ENCODE measurements at regions not wholly inside any gene's neighbourhood (a gene's known extent, or its start where the extent isn't known, plus 50 kb on each side); places are given as distances from the start of the nearest gene placed in this dataset.

DNA sequence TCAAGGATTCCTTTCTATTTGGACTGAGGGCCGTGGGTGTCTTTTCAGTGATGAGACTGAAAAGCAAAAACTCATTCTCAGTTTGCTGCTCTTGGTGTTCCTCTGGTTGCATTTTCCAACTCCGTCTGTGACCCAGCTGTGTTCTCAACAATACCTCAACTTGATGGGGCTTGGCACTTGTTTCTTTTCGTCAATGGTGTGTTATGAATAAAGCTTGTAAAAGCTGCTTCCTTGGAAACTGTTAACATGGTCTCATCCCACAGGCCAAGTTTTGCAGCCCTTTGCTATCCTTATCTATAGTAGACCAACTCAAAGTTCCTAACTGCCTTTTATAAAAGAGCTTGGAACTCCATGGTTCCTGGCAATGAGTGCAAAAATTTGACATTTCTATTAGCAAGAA lies 142.5 kb upstream of the UBE2E1 start:
- peaks cover 53% of the 10 kb centered on the region for H3K4me1 Mint-ChIP-seq
- 100% methylated on average over 1 of the region's 3 CpGs for WGBS (ENCODE audit: insufficient coverage)
- CTCF ChIA-PET = interaction anchor here (0.7 kb wide), 2 partner anchors 86 to 156 kb away, joined by 3 read pairs; no protein-coding TSS in a partner anchor

More for the DNA sequence above, 142.5 kb upstream of the UBE2E1 start:
- Histone ChIP-seq H3K27ac (ENCODE audit: low read length in 2 of 2) (no peak overlapping the region), H2AFZ (ENCODE audit: insufficient read depth, low read depth, low read length, poor library complexity, severe bottlenecking) (no peak overlapping the region), H3K9ac (ENCODE audit: low read length) (no peak overlapping the region), H3K4me3 (ENCODE audit: control extremely low read depth in 1 of 5, extremely low read depth in 1 of 5, insufficient read depth in 1 of 5, low read depth in 2 of 5, low read length in 4 of 5) (no peak overlapping the region), H3K9me3 (ENCODE audit: control extremely low read depth in 1 of 3, control insufficient read depth in 2 of 3, insufficient read depth in 1 of 3, low read length in 2 of 3) (peaks cover 0 to 2% (median 0%) of the 10 kb centered on the region in 3 donors), H3K27me3 (replicated peaks in 1 of 4; ENCODE audit: control extremely low read depth in 1 of 4, control insufficient read depth in 3 of 4, insufficient read depth in 4 of 4, low read length in 3 of 4) (no peaks in the 10 kb centered on the region), H3K79me2 (ENCODE audit: control insufficient read depth, insufficient read depth, low read length) (no peaks in the 10 kb centered on the region), H3K4me2 (replicated peaks; ENCODE audit: low read depth, low read length, poor library complexity, severe bottlenecking) (no peak overlapping the region), H4K20me1 (ENCODE audit: control insufficient read depth, insufficient read depth, low read length, poor library complexity, severe bottlenecking) (no peaks in the 10 kb centered on the region), H3K36me3 (replicated peaks in 1 of 2; ENCODE audit: control extremely low read depth in 1 of 2, control insufficient read depth in 1 of 2, extremely low read depth in 1 of 2, insufficient read depth in 2 of 2, low read length in 1 of 2) (no peaks in the 10 kb centered on the region), H3K4me1 (ENCODE audit: control insufficient read depth in 2 of 2, insufficient read depth in 2 of 2, low read length in 2 of 2) (peaks cover 48 to 54% of the 10 kb centered on the region in 2 donors)
- POLR2A ChIA-PET = no interaction called here
- ATAC-seq (ENCODE audit: low read depth) (no peak), DNase-seq (no peak)
- Mint-ChIP-seq H3K9me3 (ENCODE audit: insufficient read depth) (no peaks in the 10 kb centered on the region), H3K4me3 (no peak overlapping the region), H3K27me3 (no peaks in the 10 kb centered on the region), H3K27ac (no peak overlapping the region)
- intact Hi-C loops (cut with micrococcal nuclease) = loop anchor here (10.0 kb wide), 1 partner anchor 458 kb away; the partner anchor contains the start of gene UBE2E2
- TF ChIP-seq EZH2 (IDR thresholded peaks at IDR 0.05; ENCODE audit: borderline replicate concordance, insufficient read depth, low read depth, low read length, poor library complexity, severe bottlenecking) = no peak
- no peak for TF ChIP-seq CTCF (IDR thresholded peaks at IDR 0.05)

All from B cell (primary cell).